SK-N-MC (cell line): ENCODE measurements at regions not wholly inside any gene's neighbourhood (a gene's known extent, or its start where the extent isn't known, plus 50 kb on each side); places are given as distances from the start of the nearest gene placed in this dataset.

Experiments used
- EZH2 ChIP-seq: fragments of 200-600 bp; sonication (generic); IDR thresholded peaks from one replicate; pipeline ENCODE4 v1.6.1; 2017; ENCODE audit warnings: antibody characterized with exemption
- POLR2AphosphoS5 ChIP-seq: IDR thresholded peaks from 2 replicates; pipeline ENCODE4 v1.6.1; 2012; ENCODE audit warnings: mild to moderate bottlenecking, low read depth, low read length, borderline replicate concordance

DNA sequence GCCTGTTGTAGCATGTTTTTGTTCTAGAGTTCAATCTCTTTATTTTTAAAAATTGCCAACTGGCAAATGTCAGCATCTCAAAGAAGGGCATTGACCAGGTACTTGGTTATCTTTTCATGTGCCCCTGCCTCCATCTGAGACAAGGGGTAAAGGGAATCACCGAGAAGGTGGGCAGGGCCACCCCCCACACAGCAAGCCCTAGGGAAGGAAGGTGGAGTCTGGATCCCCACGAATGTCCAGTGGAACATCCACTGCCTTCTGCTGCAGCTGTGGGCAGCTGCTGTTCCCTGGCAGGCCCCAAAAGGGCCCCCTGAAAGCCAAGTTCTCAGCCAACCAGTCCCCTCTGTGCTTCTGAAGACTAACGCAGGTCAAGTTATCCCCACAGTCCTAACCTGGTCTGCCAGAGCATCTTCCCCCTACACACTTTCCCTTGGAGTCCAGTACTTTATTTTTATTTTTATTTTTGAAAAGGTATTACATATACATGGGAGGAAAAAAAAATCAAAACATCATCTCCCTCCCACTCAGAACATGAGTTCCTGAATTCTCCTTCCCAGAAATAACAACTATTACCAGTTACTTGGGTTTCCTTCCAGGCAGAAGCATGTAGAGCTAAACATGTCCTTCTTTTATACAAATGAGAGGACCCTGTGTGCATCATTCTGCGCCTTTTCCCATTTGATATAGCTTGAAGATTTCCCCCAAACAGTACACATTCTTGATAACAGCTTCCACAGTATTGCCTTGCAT lies 253.7 kb downstream of the MAFB start:
- TF ChIP-seq EZH2: no peak
- no peak for TF ChIP-seq POLR2AphosphoS5
